ENCODE measurements at regions not wholly inside any gene's neighbourhood (a gene's known extent, or its start where the extent isn't known, plus 50 kb on each side); places are given as distances from the start of the nearest gene placed in this dataset.

GRCh38 chr1:99137554-99138206, 126.6 kb upstream of the PLPPR4 start (continued):
- TF ChIP-seq ZNF609 (CRISPR knock-in tag; IDR thresholded peaks at IDR 0.05; ENCODE audit: borderline replicate concordance) (no peak), PRPF4 (IDR thresholded peaks at IDR 0.05; ENCODE audit: insufficient read depth, low read depth, low read length, poor library complexity, severe bottlenecking) (no peak), NFE2L1 (tag; IDR thresholded peaks at IDR 0.05; ENCODE audit: borderline replicate concordance, low read depth) (no peak), MEF2D (tag; conservative IDR thresholded peaks at IDR 0.05; ENCODE audit: low read depth) (no peak), TRIM25 (IDR thresholded peaks at IDR 0.05; ENCODE audit: borderline replicate concordance) (no peak), ATF6 (CRISPR knock-in tag; IDR thresholded peaks at IDR 0.05) (no peak), ZNF316 (IDR thresholded peaks at IDR 0.05) (no peak)

Measured in K562 (cell line).